NCI-H2227 (cell line): ENCODE measurements at regions not wholly inside any gene's neighbourhood (a gene's known extent, or its start where the extent isn't known, plus 50 kb on each side); places are given as distances from the start of the nearest gene placed in this dataset.
"Not testable (repeated sequence)": the region's sequence is repeated elsewhere in the genome, so short reads cannot be mapped to it uniquely, and the experiment has no call there.

Experiments used
- DNase-seq: peaks from one replicate; lab custom pipeline; 2025; ENCODE audit not compliant: unreplicated experiment; lab: John Stamatoyannopoulos, UW

DNA sequence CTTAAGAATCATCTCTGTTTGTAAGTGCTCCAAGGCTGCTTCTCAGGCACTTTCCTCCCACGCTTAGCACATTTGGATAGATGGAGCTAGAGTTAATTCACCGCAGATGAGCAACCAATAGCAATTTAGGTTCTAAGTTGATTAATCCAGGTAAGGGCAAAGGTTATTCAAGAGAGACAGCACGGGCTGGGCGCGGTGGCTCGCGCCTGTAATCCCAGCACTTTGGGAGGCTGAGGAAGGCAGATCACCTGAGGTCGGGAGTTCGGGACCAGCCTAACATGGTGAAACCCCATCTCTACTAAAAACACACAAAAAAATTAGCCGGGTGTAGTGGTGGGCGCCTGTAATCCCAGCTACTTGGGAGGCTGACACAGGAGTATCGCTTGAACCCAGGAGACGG is 54.5 kb upstream of the UNC13C start:
- DNase-seq, result not testable (repeated sequence)

DNA sequence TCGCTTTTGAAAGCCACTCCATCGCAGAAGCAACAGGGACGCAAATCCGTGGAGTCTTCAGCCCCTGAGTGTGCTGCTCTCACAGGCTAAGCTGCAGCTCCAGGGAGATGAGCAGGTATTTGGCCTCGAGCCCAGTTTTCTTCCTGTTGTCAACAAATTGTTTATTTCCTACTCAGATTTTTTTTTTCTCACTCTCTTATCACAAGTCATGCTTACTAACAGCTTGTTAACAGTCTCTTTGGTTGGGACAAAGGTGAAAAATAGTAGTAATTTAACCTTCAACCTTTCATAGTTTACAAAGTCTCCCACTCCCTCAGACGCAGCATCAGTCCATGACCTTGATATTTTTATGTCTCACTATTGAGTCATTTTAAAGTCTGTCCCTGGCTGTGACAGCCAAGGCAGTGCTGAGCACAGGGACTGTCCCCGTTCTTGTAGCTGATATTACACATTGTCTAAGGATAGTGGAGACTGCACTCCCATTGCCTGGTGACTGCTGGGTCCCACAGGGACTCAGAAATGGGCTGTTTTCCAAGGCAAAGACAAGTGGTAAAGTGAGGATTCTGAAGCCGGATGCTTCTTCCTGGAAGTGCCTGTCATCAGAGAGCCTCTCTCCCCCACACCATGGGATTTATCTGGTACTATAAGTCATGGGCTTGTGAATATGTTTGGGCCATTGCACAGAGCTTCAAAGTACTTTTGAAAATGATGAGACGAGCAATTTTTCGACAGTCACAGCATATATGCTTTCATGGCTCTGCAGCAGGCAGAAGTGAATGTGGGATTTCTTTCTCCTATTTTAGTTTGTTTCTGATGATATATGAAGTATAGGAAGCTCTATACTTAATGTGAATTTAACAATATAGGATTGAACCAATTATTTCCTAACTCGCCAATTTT is 59.8 kb upstream of the UNC13C start:
- DNase-seq, result peak; percentile 46

DNA sequence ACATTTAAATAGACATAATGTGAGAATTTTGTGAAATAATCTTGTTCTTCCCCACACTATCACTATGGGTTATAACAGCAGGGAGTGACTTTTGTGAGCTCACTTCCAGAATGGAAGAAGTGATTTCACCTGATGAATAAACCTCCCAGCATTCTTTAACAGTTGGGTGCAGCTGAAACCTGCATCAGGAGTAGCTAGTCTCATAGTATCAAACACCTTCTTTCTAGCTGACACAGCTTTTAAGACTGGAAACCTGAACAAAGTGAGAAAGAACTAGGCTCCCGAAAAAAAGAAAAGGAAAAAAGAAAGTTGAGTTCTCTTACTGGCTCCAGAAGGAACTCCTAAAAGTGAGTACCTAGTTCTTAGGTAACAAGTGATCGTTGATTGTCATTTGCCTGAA is 61.1 kb upstream of the UNC13C start:
- DNase-seq, result no peak

DNA sequence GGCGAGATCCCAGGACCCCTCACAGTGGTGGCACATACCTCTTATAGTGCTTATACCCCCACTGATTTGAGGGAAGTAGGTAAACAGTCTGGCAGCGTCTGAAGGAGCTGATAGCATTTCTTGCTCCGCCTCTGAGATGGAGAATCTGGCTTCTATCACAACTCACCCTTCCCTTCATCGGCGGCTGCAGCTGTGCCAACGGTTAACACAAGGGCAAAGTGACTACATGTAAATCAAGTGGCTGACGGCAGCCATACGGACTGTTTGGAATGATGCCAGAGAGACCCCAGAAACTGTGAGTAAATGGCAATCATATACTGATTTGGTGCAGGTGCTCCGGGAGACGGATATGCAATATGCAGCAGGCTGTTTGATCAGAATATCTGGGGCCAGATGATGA is 66.8 kb upstream of the UNC13C start:
- DNase-seq, result no peak

DNA sequence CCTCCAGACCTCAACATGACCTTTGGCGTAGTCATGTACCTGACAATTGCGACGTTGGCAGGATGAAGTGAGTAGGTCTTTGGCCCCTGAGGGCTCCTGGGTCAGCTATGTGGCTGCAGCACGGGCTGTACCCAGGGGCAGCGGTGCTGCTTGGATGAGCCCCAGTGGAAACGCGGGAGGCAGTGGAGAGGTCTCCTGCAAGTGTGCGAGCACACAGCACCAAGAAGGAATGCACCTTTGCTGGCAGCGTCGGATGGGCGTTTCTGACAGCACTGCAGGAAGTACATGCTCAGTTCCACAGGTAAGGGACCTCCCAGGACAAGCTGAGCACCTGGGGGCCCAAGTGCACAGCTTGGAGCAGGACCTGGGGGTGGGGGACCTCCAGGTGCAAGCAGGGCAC is 67.4 kb upstream of the UNC13C start:
- no peak for DNase-seq

DNA sequence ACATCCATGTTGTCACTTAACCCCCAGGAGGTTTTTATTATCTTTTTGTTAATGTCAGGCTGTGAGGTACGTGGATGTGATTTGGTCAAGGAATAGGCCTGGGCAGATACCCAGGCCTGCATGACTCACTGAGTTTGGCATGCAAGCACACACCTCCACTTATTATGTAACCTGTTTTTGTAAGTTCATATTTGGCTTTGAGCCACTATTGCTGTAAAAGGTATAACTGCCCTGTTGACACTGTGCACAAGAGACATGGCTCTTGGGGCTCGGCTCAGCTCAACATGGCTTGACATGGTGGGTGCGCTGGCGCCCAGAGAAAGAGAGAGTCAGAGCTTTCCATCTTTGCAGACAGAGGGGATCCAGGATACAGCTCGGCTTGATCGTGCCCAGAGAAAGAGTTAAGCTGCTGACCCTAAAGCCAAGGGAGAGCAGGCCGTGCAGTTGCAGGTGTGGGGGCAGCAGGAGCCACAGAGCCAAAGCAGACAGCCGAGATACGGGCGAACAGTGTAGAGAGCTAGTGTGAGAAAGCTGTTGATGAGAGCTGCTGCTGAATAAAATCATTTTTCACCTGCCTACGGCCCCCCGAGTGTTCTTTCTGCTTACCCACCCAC is 67.9 kb upstream of the UNC13C start:
- DNase-seq, result no peak

DNA sequence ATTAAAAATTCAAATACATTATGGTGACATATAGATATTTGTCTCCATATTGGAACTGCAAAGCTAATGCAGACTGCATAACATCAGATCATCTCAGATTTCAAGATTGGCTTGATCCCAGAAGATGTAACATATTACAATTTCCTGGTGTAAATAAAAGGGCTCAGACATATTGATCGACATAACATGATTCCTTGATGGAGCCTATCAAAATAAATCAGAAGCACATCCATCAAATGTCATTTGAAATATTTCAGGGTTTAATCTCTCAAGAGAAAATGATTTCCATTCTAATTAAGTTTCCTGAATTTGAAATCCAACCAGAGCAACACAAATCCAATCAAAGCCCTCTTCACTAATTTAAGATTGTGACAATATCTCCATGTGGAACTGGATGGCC is 75.1 kb upstream of the UNC13C start:
- DNase-seq, result no peak

DNA sequence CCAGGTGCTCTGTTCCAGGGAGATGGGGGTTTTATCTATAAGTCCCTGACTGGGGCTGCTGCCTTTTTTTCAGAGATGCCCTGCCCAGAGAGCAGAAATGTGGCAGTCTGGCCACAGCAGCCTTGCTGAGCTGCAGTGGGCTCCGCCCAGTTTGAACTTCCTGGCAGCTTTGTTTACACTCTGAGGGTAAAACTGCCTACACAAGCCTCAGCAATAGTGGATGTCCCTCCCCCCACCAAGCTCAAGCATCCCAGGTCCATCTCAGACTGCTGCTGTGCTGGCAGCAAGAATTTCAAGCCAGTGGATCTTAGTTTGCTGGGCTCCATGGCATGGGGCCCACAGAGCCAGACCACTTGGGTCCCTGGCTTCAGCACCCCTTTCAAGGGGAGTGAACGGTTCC is 84.8 kb upstream of the UNC13C start:
- not testable (repeated sequence) for DNase-seq

DNA sequence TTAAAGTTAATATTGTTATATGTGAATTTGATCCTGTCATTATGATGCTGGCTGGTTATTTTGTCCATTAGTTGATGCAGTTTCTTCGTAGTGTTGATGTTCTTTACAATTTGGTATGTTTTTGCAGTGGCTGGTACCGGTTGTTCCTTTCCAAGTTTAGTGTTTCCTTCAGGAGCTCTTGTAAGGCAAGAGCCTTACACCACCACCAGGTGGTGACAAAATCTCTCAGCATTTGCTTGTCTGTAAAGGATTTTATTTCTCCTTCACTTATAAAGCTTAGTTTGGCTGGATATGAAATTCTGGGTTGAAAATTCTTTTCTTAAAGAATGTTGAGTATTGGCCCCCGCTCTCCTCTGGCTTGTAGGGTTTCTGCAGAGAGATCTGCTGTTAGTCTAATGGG is 86.4 kb upstream of the UNC13C start:
- DNase-seq, result not testable (repeated sequence)

- no peak for DNase-seq
Measured at GRCh38 chr15:53884441-53884840, 93.8 kb upstream of the UNC13C start.

DNA sequence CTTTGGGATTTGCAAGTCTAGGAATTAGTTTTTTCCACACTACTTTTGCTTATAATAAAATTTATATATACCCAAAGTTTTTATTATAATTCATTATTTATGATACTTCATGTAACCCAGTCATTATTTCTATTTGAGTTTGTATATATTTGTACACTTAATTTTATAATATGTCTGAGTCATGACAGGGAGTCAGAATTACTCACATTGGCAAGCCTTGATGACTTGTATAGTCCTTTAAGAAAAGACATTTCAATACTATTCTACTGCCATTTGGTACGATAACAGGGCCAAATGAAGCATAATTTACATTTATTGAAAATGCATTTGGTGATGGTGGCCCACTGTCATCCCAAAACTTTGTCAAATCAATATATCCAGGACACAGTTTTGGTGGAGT is 95.9 kb upstream of the UNC13C start:
- no peak for DNase-seq

GRCh38 chr15:53880357-53880756 is 97.9 kb upstream of the UNC13C start:
- DNase-seq, result peak; percentile 9

- no peak for DNase-seq
Measured at GRCh38 chr15:53875711-53876110, 102.5 kb upstream of the UNC13C start.

- no peak for DNase-seq
Measured at GRCh38 chr15:53875139-53875538, 103.1 kb upstream of the UNC13C start.

DNA sequence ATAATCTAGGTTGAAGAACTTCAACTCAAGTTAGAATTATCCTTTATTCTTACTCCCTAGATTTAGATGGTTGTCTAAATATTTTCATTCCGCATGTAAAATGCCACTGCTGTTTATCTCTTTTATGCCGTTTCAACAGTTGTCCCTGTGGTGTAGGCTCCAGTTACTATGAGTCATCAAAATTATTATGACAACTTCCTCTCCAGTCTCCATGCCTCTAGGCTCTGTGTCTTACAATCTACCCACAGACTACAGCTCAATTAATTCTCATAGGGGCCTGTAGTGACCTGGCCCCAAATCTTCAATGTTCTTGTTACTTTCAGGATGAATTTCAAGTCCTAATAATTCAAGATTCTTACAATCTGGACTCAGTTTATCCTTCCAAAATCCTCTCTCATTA is 105.8 kb upstream of the UNC13C start:
- DNase-seq, result no peak

- DNase-seq, result no peak
Measured at GRCh38 chr15:53869806-53870073, 108.5 kb upstream of the UNC13C start.

DNA sequence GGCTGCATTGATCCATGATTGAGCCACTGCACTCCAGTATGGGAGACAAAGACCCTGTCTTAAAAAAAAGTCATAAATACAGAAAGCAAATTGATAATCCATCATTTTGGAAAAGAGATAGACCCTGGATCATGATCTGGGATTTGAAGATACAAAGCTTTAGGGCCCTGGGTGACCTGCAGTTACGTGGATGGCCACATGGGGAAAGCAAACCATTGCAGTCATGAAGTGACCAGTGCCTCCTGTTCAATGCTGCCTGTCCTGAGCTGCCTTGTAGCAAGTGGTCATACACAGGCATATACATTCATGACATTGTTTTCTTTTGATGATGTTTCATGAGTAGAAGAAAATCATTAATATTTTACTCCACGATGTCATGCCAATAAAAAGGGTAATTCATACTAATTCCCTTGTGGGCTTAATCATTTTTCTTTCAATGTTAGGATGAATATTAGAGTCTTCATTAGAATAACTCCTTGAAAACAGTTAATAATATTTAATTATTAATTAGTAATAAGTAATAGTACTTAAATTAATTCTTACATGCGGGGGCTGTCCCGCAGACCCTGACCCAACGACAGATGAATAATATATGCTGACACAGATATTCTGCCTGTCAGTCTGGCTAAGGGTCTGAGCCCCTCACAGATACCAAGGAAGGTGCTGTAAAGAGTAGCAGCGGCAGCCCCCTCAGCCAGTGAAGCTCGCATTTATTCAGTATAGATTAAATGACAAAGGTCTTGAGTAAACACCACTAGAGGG is 109.0 kb upstream of the UNC13C start:
- no peak for DNase-seq

DNA sequence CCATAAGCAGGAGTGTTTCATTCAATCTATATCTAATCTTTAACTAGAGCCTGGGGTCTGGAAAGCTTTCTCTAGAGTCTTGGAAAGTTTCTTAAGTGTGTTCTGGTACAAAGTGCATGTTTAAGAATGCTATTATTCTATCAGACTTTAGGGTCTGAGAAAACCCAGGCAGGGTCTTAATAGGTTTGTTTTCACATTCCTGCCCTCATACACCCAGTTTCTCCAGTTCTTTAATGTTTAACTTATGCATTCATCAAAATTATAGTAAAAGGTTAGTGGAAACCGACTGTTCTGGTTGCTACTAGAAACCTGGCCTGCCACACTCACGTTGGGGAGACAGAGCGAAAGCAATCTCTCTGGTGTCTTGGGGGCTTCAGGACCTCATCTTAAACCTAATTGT is 102.9 kb upstream of the WDR72 start:
- no peak for DNase-seq

GRCh38 chr15:53861792-53862191 is 102.3 kb upstream of the WDR72 start:
- no peak for DNase-seq

DNA sequence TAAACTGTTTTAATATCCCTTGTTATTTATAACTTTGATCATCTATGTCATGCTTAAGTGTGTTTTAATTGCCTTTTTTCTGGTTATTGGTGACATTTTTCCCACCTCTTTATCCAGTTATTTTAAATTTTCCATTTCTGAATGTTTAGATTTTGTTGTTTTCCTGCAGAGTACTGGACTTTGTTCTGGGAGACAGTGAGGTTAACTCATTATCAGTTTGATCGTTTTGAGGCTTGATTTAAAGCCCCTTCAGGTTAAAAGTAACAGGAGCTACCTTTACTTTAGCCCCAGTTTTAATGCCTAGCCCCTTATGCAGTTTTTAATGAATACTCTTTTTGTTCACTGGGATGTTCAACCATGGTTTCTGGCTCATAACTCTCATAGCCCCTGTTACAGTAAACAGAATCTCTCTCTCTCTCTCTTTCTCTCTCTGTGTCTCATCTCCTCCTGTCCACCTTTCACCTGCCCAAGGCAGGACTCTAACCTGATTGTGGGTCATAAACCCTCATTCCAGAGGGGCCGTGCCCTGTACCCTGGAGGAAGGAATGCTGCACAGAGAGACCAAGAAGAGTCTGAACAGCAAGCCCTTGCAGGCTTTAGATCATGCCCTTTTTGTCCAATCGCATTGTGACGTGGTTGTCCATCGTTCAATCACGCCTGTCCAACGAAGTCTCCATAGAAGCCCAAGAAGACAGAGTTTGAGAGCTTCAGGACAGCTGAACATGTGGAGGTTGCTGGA is 91.8 kb upstream of the WDR72 start:
- no peak for DNase-seq

DNA sequence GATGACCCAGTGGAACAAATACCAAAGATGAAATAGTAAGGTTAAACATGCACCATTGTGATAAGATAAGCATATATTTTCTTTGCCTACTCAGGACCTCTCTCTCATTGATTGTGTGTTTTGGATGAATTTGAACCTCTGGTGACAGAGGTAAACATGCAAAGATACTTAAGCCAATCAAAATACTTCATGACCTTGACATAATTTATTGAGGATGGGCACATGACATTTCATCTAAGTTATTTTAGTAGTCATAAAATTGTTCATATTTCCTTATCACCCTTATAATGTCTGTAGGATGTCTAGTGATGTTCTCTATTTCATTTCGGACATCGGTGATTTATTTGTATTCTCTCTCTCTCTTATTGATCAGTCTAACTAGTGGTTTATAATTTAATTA is 88.3 kb upstream of the WDR72 start:
- no peak for DNase-seq

DNA sequence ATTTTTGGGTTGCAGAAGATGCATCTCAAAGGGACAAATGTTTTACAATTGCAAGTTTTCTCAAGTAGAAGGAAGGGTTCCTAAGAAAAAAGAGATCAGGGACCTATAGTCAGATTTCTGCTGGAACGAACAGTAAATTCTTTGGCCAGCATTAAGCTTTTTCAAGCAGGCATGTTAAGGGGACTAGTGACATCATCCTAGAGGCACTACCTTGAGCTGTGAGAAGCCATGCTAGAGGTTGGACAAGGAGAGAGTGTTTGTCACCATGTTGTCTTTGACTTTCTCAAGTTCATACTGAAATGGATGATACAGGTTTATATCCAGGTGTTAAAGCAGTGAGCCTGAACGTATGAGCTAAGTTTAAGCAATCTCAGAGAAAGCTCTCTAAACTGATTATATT is 85.2 kb upstream of the WDR72 start:
- DNase-seq, result no peak
